Neural cell (in vitro differentiated cells): ENCODE measurements at regions not wholly inside any gene's neighbourhood (a gene's known extent, or its start where the extent isn't known, plus 50 kb on each side); places are given as distances from the start of the nearest gene placed in this dataset.

Source experiments
- EP300 ChIP-seq: fragments of 450-650 bp; conservative IDR thresholded peaks from 2 replicates; pipeline ENCODE4 v1.6.1; 2014; ENCODE audit warnings: antibody characterized with exemption, mild to moderate bottlenecking, moderate library complexity; ENCODE audit not compliant: poor library complexity, severe bottlenecking
- EZH2 ChIP-seq: fragments of 200-600, 300-800 bp; shearing (Covaris generic), sonication (generic); IDR thresholded peaks from 2 replicates; pipeline ENCODE4 v1.6.1; 2014; ENCODE audit warnings: antibody characterized with exemption, low read length, borderline replicate concordance, mild to moderate bottlenecking; ENCODE audit not compliant: insufficient read depth, poor library complexity, severe bottlenecking
- MXI1 ChIP-seq: fragments of 450-650 bp; conservative IDR thresholded peaks from 2 replicates; pipeline ENCODE4 v1.6.1; 2014; ENCODE audit warnings: antibody characterized with exemption, mild to moderate bottlenecking; ENCODE audit not compliant: poor library complexity, severe bottlenecking
- POLR2AphosphoS5 ChIP-seq: IDR thresholded peaks from 2 replicates; pipeline ENCODE4 v1.6.1; 2012
- RAD21 ChIP-seq: fragments of 450-650 bp; conservative IDR thresholded peaks from 2 replicates; pipeline ENCODE4 v1.6.1; 2014; ENCODE audit warnings: antibody characterized with exemption, mild to moderate bottlenecking, moderate library complexity
- SMC3 ChIP-seq: fragments of 450-650 bp; conservative IDR thresholded peaks from 2 replicates; pipeline ENCODE4 v1.6.1; 2014; ENCODE audit warnings: antibody characterized with exemption, mild to moderate bottlenecking, moderate library complexity; ENCODE audit not compliant: poor library complexity
- TF ChIP-seq, protein P1 (sequence below): fragments of 450-650 bp; IDR thresholded peaks from 2 replicates; pipeline ENCODE4 v1.5.1; 2014; ENCODE audit warnings: antibody characterized with exemption, mild to moderate bottlenecking, moderate library complexity; ENCODE audit not compliant: poor library complexity, severe bottlenecking

DNA sequence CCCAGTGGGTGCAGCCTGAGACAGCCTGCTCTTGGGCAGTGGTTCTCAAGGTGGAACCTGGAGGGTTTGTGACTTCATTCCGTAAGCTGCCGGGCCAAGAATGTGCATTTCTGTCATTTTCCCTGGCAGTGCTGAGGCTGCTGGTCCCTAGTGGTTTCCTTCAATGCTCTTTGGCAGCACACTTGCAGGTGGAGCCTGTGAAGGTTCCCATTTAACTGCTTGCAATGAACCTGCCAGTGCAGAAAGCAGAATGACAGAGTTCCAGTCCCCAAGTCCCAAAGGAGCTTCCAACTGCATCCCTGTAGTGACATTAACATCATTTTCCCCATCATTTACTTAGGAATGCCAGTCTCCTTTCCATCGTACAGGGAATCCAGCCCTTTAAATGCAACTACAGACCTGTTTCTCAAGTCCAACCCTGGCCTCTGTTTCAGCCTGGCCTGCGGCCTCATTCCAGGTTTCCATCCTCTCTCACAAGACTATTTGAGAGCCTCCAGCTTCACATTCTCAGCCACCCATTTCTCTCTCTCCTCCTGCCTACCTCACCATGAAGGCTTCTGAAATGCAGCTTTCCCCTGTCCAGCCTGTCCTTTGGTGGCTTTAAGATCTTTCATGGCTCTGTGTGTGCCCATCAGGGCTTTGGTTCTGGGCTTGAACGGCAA, 149.7 kb upstream of the GGTLC1 start:
- TF ChIP-seq, protein P1, sequence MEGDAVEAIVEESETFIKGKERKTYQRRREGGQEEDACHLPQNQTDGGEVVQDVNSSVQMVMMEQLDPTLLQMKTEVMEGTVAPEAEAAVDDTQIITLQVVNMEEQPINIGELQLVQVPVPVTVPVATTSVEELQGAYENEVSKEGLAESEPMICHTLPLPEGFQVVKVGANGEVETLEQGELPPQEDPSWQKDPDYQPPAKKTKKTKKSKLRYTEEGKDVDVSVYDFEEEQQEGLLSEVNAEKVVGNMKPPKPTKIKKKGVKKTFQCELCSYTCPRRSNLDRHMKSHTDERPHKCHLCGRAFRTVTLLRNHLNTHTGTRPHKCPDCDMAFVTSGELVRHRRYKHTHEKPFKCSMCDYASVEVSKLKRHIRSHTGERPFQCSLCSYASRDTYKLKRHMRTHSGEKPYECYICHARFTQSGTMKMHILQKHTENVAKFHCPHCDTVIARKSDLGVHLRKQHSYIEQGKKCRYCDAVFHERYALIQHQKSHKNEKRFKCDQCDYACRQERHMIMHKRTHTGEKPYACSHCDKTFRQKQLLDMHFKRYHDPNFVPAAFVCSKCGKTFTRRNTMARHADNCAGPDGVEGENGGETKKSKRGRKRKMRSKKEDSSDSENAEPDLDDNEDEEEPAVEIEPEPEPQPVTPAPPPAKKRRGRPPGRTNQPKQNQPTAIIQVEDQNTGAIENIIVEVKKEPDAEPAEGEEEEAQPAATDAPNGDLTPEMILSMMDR, result no peak
- TF ChIP-seq MXI1, result no peak
- TF ChIP-seq SMC3, result no peak
- peak; percentile 45 for TF ChIP-seq POLR2AphosphoS5
- TF ChIP-seq RAD21, result no peak
- TF ChIP-seq EZH2, result no peak
- peak; percentile 56 for TF ChIP-seq EP300
